ENCODE measurements at regions not wholly inside any gene's neighbourhood (a gene's known extent, or its start where the extent isn't known, plus 50 kb on each side); places are given as distances from the start of the nearest gene placed in this dataset.
"Not testable (repeated sequence)": the region's sequence is repeated elsewhere in the genome, so short reads cannot be mapped to it uniquely, and the experiment has no call there.

DNA sequence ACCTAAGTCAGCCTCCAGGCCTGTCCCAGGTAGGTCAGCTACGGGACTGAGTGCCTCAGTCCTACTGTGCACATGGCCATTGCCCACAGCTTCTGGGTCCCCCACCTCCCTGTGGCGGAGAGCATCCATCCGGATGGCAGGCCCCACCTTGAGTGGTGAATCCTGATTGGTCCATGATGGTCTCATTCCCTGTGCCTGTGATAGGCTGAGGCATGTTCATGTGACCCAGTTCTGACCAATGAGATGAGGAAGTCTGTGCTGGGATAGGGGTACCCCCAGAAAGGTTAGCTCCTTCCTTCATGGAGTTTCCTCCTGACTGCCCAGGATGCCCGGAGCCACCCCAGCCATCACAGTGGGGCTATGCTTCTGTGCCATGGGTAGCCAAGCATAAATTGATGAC is 138.2 kb downstream of the GTF2IRD2B start:
- TF ChIP-seq, protein P1, sequence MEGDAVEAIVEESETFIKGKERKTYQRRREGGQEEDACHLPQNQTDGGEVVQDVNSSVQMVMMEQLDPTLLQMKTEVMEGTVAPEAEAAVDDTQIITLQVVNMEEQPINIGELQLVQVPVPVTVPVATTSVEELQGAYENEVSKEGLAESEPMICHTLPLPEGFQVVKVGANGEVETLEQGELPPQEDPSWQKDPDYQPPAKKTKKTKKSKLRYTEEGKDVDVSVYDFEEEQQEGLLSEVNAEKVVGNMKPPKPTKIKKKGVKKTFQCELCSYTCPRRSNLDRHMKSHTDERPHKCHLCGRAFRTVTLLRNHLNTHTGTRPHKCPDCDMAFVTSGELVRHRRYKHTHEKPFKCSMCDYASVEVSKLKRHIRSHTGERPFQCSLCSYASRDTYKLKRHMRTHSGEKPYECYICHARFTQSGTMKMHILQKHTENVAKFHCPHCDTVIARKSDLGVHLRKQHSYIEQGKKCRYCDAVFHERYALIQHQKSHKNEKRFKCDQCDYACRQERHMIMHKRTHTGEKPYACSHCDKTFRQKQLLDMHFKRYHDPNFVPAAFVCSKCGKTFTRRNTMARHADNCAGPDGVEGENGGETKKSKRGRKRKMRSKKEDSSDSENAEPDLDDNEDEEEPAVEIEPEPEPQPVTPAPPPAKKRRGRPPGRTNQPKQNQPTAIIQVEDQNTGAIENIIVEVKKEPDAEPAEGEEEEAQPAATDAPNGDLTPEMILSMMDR (IDR thresholded peaks at IDR 0.05), result not testable (repeated sequence)
- not testable (repeated sequence) for TF ChIP-seq POLR2A (IDR thresholded peaks at IDR 0.05)

All from right lobe of liver (tissue), 4 donors.